Right atrium auricular region (tissue), 2 donors: ENCODE measurements at regions not wholly inside any gene's neighbourhood (a gene's known extent, or its start where the extent isn't known, plus 50 kb on each side); places are given as distances from the start of the nearest gene placed in this dataset.

Source experiments
- DNase-seq: peaks from one replicate; pipeline ENCODE4 v3.0.0-alpha.2; 2019; ENCODE audit warnings: low spot score
- H3K27ac ChIP-seq, 2 donors: fragments of 200-600 bp; sonication (generic); 1 replicate in 1 of 2; 2 replicates in 1 of 2; pipeline ENCODE4 v1.5.1; 2016 to 2019
- H3K27me3 ChIP-seq, 2 donors: fragments of 200-600 bp; sonication (generic); one replicate each; pipeline versions ENCODE4 v1.5.1 to v1.6.0; 2017 to 2019
- H3K36me3 ChIP-seq: fragments of 200-600 bp; sonication (generic); one replicate; pipeline ENCODE4 v1.5.1; 2016
- H3K4me1 ChIP-seq, 2 donors: fragments of 200-600 bp; sonication (generic); one replicate each; pipeline versions ENCODE4 v1.5.1 to v1.6.0; 2017 to 2019
- H3K4me3 ChIP-seq, 2 donors: fragments of 200-600 bp; sonication (generic); 1 replicate in 1 of 2; 2 replicates in 1 of 2; pipeline ENCODE4 v1.5.1; 2017 to 2019; ENCODE audit warnings: mild to moderate bottlenecking in 1 of 2, moderate library complexity in 1 of 2
- H3K9me3 ChIP-seq, 2 donors: fragments of 200-600 bp; sonication (generic); one replicate each; pipeline ENCODE4 v1.5.1; 2019
- TF ChIP-seq, protein P1 (sequence below), 2 donors: fragments of 200-600 bp; sonication (generic); IDR thresholded peaks; one replicate each; pipeline ENCODE4 v1.5.1; 2019; ENCODE audit warnings: antibody characterized with exemption in 2 of 2

DNA sequence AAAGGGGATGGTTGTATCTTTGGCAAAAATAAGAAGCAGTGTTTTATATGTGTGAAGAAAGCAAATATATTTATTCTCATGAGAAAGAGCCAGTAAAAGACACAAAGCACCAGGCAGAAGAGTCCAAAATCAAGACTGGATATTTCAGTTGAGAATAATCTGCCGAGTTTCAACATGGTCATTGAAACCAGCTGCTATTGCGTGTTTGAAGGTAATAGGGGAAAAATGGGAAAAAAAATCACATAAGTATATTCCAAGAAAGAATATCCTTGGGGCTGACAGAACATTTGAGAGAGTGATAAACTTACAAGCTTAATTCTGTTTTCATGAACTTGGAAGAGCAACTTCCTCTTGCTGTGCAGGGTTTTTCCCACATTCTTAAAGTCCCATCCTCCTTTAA lies 79.9 kb downstream of the ISOC1 start:
- DNase-seq, result no peak
- TF ChIP-seq, protein P1, sequence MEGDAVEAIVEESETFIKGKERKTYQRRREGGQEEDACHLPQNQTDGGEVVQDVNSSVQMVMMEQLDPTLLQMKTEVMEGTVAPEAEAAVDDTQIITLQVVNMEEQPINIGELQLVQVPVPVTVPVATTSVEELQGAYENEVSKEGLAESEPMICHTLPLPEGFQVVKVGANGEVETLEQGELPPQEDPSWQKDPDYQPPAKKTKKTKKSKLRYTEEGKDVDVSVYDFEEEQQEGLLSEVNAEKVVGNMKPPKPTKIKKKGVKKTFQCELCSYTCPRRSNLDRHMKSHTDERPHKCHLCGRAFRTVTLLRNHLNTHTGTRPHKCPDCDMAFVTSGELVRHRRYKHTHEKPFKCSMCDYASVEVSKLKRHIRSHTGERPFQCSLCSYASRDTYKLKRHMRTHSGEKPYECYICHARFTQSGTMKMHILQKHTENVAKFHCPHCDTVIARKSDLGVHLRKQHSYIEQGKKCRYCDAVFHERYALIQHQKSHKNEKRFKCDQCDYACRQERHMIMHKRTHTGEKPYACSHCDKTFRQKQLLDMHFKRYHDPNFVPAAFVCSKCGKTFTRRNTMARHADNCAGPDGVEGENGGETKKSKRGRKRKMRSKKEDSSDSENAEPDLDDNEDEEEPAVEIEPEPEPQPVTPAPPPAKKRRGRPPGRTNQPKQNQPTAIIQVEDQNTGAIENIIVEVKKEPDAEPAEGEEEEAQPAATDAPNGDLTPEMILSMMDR (IDR thresholded peaks at IDR 0.05), result no peak
- H3K4me1 ChIP-seq, result no peaks in the 10 kb centered on the region
- no peaks in the 10 kb centered on the region for H3K9me3 ChIP-seq
- no peaks in the 10 kb centered on the region for H3K27me3 ChIP-seq
- H3K4me3 ChIP-seq, result no peak overlapping the region
- no peaks in the 10 kb centered on the region for H3K36me3 ChIP-seq
- no peak overlapping the region for H3K27ac ChIP-seq

DNA sequence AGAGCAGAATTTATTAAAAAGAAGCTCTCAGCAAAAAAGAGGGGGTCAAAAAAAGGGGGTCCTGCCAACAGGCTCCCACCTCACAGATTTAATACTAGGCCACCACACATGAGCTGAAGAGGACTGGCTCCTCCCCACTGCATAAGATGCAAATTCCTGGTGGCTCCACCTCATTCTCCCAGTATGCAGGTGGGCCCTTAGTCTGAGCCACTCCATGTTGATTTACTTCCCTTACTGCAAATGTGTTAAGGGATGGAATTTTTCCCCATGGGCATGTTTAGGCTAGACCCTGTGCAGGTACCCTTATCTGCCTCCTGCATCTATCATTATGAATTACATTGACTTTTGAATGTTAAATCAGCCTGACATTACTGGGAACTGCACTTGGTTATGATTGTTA lies 82.9 kb downstream of the ISOC1 start:
- TF ChIP-seq, protein P1 (IDR thresholded peaks at IDR 0.05), result no peak
- no peak for DNase-seq
- Histone ChIP-seq H3K36me3 (no peaks in the 10 kb centered on the region), H3K27ac (no peak overlapping the region), H3K4me3 (no peak overlapping the region), H3K4me1 (no peaks in the 10 kb centered on the region), H3K9me3 (no peaks in the 10 kb centered on the region), H3K27me3 (no peaks in the 10 kb centered on the region)

DNA sequence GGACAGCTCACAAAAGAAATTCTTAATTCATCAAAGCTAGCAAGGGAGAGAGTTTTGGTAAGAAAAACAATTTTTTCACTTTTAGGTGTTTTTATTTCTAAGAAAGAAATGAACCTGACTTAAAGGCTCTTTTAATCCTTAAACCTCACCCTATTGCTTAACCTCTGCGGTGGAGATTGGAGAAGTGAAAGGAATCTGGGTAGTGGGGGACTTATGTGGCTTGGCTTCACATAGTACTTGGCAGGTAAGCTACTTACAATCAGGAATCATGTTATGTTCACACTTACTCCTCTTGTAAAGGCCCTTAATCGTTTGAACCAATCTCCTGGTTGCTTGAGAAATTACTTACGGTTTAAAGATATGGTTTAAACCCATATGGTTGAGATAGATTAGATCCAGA lies 104.8 kb downstream of the ISOC1 start:
- H3K9me3 ChIP-seq, result no peaks in the 10 kb centered on the region
- H3K27me3 ChIP-seq, result no peaks in the 10 kb centered on the region
- H3K36me3 ChIP-seq, result no peaks in the 10 kb centered on the region
- TF ChIP-seq, protein P1 (IDR thresholded peaks at IDR 0.05), result no peak
- no peaks in the 10 kb centered on the region for H3K4me1 ChIP-seq
- H3K4me3 ChIP-seq, result no peak overlapping the region
- H3K27ac ChIP-seq, result no peak overlapping the region
- no peak for DNase-seq

DNA sequence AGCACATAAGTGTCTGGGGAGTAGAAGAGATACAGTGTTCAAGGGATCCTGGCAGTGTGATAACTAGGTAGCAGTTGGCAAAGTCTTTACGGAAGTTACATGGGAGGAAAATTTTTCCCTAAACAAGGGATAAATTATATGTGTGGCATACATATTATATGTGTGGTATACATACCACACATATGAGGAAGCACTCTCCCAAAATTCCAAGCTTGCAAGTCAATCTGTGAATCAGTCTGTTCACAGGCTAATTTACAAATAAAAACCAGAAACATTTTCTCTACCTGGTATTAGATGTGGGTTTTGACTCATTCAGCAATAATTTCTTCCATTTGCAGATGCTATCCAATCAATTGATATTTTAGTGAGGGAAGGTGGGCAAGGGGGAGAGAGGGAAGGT lies 110.0 kb downstream of the ISOC1 start:
- Histone ChIP-seq H3K9me3 (no peaks in the 10 kb centered on the region), H3K27ac (no peak overlapping the region), H3K36me3 (no peaks in the 10 kb centered on the region), H3K4me1 (no peaks in the 10 kb centered on the region), H3K27me3 (no peaks in the 10 kb centered on the region), H3K4me3 (no peak overlapping the region)
- no peak for DNase-seq
- TF ChIP-seq, protein P1 (IDR thresholded peaks at IDR 0.05), result no peak

DNA sequence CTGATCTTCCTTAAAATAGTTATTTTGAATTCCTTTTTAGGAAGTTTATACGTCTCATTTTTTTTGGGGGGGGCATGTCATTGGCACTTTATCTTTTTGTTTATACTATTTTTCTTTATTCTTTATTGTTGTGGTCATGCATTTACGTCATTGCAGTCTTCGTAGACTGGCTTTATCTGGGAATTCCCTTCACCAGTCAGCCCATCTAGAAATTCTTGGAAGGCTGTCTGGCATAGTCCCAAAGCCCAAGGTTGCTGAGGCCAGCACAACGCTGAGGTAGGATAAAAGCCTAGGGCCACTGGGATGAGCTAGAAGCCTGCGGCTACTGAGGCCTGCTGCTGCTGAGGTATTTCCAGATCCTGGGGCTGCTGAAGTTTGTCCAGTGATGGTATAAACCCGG lies 121.5 kb downstream of the ISOC1 start:
- no peak for DNase-seq
- Histone ChIP-seq H3K36me3 (no peaks in the 10 kb centered on the region), H3K4me3 (no peak overlapping the region), H3K4me1 (no peaks in the 10 kb centered on the region), H3K27ac (no peak overlapping the region), H3K9me3 (peaks cover 0 to 43% of the 10 kb centered on the region in 2 donors), H3K27me3 (no peaks in the 10 kb centered on the region)
- TF ChIP-seq, protein P1 (IDR thresholded peaks at IDR 0.05), result no peak

DNA sequence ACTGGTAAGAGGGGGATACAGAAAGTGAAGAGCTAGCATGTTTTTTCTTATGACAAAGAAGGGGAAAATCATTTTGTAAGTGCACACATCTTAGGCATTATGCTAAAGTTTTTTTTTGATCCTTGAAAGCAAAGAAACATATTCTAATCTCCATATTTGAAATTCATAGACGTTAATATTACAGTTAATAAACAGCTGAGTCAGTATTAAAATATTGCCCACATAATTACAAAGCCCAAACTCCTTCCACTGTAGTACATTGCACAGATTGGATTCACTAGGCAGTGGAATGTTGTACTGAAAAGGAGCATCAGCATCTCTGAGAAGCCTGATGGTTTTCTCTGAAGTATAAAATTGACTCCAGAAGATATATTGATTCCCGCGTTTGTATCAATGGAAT lies 122.6 kb downstream of the ISOC1 start:
- Histone ChIP-seq H3K27ac (no peak overlapping the region), H3K4me1 (no peaks in the 10 kb centered on the region), H3K4me3 (no peak overlapping the region), H3K27me3 (no peaks in the 10 kb centered on the region), H3K9me3 (peaks cover 0 to 33% of the 10 kb centered on the region in 2 donors), H3K36me3 (no peaks in the 10 kb centered on the region)
- TF ChIP-seq, protein P1 (IDR thresholded peaks at IDR 0.05), result no peak
- no peak for DNase-seq
